GM04503 (cell line): ENCODE measurements at regions not wholly inside any gene's neighbourhood (a gene's known extent, or its start where the extent isn't known, plus 50 kb on each side); places are given as distances from the start of the nearest gene placed in this dataset.
"Not testable (repeated sequence)": the region's sequence is repeated elsewhere in the genome, so short reads cannot be mapped to it uniquely, and the experiment has no call there.

Source experiments
- DNase-seq: peaks from one replicate; pipeline ENCODE4 v3.0.0-alpha.2; 2012; ENCODE audit warnings: low read depth

- not testable (repeated sequence) for DNase-seq
Observed at GRCh38 chr6:78807655-78808355, 59.5 kb upstream of the IRAK1BP1 start.

GRCh38 chr6:78808356-78808891 is 58.9 kb upstream of the IRAK1BP1 start:
- no peak for DNase-seq

DNA sequence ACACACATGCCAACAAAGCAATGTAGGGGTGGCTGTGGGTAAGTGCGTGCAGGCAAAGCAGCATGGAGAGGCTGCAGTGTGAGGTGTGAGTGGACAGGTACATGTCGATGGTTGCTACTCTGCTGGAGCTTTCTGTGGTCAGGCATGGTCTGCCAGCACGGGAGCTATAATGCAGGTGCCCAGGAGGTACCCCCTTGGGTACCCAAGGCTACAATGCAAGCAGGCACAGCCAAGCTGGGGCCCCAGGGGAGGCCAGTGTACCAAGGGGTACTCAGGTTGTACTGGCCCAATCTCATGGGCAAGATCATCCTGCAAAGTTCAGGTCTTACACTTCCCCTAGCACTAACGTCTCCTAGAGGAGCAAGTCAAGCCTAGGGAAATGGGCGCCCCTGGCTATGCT is 58.4 kb upstream of the IRAK1BP1 start:
- no peak for DNase-seq

GRCh38 chr6:78810146-78810545 is 57.2 kb upstream of the IRAK1BP1 start:
- peak; percentile 11 for DNase-seq

DNA sequence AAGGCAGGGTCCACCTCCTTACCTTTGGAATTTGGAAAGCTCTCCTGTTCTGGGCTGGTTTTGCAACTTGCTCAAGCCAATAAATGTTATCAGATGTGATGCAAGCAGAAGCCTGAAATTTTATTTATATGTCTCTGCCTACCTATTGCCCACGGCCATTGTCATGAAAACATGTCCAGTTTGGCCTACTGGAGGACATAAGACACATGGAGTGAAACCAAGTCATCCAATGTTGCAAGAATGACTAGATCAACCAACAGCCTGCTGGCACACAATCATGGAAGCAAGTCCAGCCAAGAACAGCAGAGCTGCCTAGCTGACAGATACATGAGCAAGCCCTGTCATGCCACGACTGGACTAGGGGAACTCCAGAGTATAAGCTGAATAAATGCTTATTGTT is 56.7 kb upstream of the IRAK1BP1 start:
- DNase-seq, result peak; percentile 13
